HUES6 (cell line): ENCODE measurements at regions not wholly inside any gene's neighbourhood (a gene's known extent, or its start where the extent isn't known, plus 50 kb on each side); places are given as distances from the start of the nearest gene placed in this dataset.
"Not testable (repeated sequence)": the region's sequence is repeated elsewhere in the genome, so short reads cannot be mapped to it uniquely, and the experiment has no call there.

ENCODE experiments used
- H3K27ac ChIP-seq: 2 replicates; pipeline ENCODE4 v1.7.0; 2013; ENCODE audit warnings: low read depth, mild to moderate bottlenecking, low read length, inconsistent platforms
- H3K27me3 ChIP-seq: 2 replicates; pipeline ENCODE4 v1.6.1; 2013; ENCODE audit warnings: low read length; ENCODE audit not compliant: control insufficient read depth, insufficient read depth
- H3K36me3 ChIP-seq: 2 replicates; pipeline ENCODE4 v1.6.1; 2013; ENCODE audit warnings: low read length; ENCODE audit not compliant: control insufficient read depth, insufficient read depth
- H3K4me1 ChIP-seq: 2 replicates; pipeline ENCODE4 v1.6.1; 2013; ENCODE audit warnings: low read length; ENCODE audit not compliant: control insufficient read depth, insufficient read depth
- H3K4me3 ChIP-seq: 2 replicates; pipeline ENCODE4 v1.5.1; 2013; ENCODE audit warnings: low read depth, low read length
- H3K9ac ChIP-seq: one replicate; pipeline ENCODE4 v1.6.1; 2013; ENCODE audit warnings: mild to moderate bottlenecking, low read length
- H3K9me3 ChIP-seq: 2 replicates; pipeline ENCODE4 v1.6.1; 2013; ENCODE audit warnings: low read depth, low read length; ENCODE audit not compliant: control insufficient read depth, insufficient read depth

DNA sequence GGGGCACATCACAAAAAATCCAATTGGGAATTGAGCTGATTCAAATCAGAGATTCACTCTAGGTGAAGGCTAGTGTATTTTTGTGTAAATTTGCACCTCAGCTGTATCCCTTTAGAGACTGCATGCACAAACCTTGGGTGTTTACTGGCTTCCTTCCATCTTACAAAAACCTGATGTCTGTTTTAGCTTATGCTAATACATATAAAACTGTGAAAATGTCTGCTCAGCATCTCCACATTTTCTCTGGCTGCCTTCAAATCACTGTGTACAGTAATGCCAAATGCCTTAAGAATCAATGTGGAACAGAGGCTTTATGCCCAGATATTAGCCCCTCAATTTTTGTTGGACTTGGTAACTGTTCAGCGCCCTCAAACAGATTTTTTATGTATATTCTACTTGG is 675.8 kb upstream of the SLITRK6 start:
- Histone ChIP-seq H3K27me3 (no peaks in the 10 kb centered on the region), H3K27ac (no peak overlapping the region), H3K4me1 (no peaks in the 10 kb centered on the region), H3K9ac (no peak overlapping the region), H3K36me3 (no peaks in the 10 kb centered on the region), H3K4me3 (no peak overlapping the region), H3K9me3 (no peaks in the 10 kb centered on the region)

- H3K27me3 ChIP-seq = no peaks in the 10 kb centered on the region
- no peak overlapping the region for H3K9ac ChIP-seq
- no peaks in the 10 kb centered on the region for H3K36me3 ChIP-seq
- H3K27ac ChIP-seq = no peak overlapping the region
- H3K4me3 ChIP-seq = no peak overlapping the region
- no peaks in the 10 kb centered on the region for H3K4me1 ChIP-seq
- no peaks in the 10 kb centered on the region for H3K9me3 ChIP-seq
Observed at GRCh38 chr13:86476656-86477055, 677.4 kb upstream of the SLITRK6 start.

GRCh38 chr13:86486582-86486981 is 687.4 kb upstream of the SLITRK6 start:
- Histone ChIP-seq H3K9ac (no peak overlapping the region), H3K27me3 (no peaks in the 10 kb centered on the region), H3K27ac (no peak overlapping the region), H3K36me3 (no peaks in the 10 kb centered on the region), H3K4me1 (no peaks in the 10 kb centered on the region), H3K4me3 (no peak overlapping the region), H3K9me3 (no peaks in the 10 kb centered on the region)

GRCh38 chr13:86491121-86491520 is 691.9 kb upstream of the SLITRK6 start:
- Histone ChIP-seq H3K4me3 (no peak overlapping the region), H3K9ac (no peak overlapping the region), H3K36me3 (no peaks in the 10 kb centered on the region), H3K27me3 (no peaks in the 10 kb centered on the region), H3K27ac (no peak overlapping the region), H3K4me1 (no peaks in the 10 kb centered on the region), H3K9me3 (no peaks in the 10 kb centered on the region)

GRCh38 chr13:86501931-86502330 is 702.7 kb upstream of the SLITRK6 start:
- H3K27me3 ChIP-seq, H3K9me3 ChIP-seq, H3K4me1 ChIP-seq, H3K27ac ChIP-seq, H3K9ac ChIP-seq, H3K36me3 ChIP-seq, H3K4me3 ChIP-seq: not testable (repeated sequence)

DNA sequence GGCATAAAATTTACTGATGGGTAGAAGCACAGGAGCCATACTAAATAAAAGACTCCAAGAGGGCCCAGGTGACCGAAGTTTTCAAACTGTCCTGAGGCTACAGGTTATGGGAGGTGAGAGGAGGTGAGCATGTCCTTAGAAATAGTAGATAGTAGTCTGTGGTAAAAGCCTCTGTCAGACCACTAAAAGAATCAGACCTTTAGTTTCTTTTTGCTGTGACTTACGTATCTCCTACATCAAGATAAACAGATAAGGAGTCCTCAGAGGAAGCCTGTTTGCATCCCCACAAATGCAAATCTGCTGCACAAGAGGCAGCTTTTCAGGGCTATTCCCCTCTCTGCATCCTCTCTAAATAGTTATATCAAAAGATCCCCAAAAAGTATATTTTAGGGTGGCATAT is 711.6 kb upstream of the SLITRK6 start:
- Histone ChIP-seq H3K4me3 (no peak overlapping the region), H3K9ac (no peak overlapping the region), H3K27ac (no peak overlapping the region), H3K4me1 (no peaks in the 10 kb centered on the region), H3K36me3 (no peaks in the 10 kb centered on the region), H3K27me3 (no peaks in the 10 kb centered on the region), H3K9me3 (no peaks in the 10 kb centered on the region)

GRCh38 chr13:86541461-86541860 is 742.2 kb upstream of the SLITRK6 start:
- no peak overlapping the region for H3K9ac ChIP-seq
- H3K4me3 ChIP-seq = no peak overlapping the region; the same call in 1 of the 2 replicates
- no peaks in the 10 kb centered on the region for H3K27me3 ChIP-seq
- H3K36me3 ChIP-seq = no peaks in the 10 kb centered on the region
- H3K9me3 ChIP-seq = no peaks in the 10 kb centered on the region
- H3K27ac ChIP-seq = no peak overlapping the region
- no peaks in the 10 kb centered on the region for H3K4me1 ChIP-seq

DNA sequence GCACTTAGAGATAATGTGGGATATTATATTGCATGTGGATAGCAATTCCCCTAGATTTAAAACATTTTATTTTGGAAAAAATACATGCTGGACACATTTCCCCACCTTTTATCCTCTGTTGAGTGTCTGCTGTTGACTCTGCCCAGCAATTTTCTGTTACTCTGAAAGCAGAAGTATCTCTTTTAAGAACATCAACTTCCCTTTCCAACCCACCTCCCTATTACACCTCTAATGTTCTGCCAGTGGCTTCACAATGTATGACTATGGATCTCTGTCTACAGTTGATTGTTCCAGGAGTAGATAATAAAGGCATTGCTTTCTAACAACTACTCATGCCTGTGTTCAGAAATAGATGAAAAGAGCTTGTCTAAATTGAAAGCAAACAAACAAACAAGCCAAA is 754.8 kb upstream of the SLITRK6 start:
- H3K27me3 ChIP-seq = no peaks in the 10 kb centered on the region
- H3K9me3 ChIP-seq = peaks cover 2% of the 10 kb centered on the region; the same call in 1 of the 2 replicates
- H3K4me3 ChIP-seq = no peak overlapping the region
- H3K36me3 ChIP-seq = no peaks in the 10 kb centered on the region
- no peaks in the 10 kb centered on the region for H3K4me1 ChIP-seq
- H3K9ac ChIP-seq = no peak overlapping the region
- H3K27ac ChIP-seq = no peak overlapping the region

DNA sequence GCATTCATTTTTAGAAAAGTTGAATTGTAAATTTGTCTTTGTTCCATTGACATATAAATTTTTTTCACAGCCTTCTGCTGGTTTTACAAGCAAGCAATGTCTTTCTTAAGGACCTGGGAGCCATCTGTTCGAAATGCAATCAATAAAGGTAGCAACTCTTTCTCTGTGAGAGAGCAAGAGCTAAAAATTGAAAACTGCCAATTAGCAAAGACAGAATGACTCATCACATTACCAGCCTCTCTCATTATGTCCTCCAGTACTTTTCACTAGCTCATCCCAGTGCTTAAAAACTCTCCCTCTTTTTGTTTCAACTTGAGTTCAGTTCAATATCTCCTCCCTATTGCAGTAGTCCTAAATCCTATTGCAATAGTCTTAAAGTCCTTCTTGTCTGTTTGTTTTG is 760.7 kb upstream of the SLITRK6 start:
- no peak overlapping the region for H3K9ac ChIP-seq
- no peaks in the 10 kb centered on the region for H3K36me3 ChIP-seq
- H3K27me3 ChIP-seq = no peaks in the 10 kb centered on the region
- peak overlapping the region; percentile 86; the same call in 1 of the 2 replicates for H3K27ac ChIP-seq
- H3K4me1 ChIP-seq = no peaks in the 10 kb centered on the region
- H3K9me3 ChIP-seq = peaks cover 3% of the 10 kb centered on the region; the same call in 1 of the 2 replicates
- no peak overlapping the region for H3K4me3 ChIP-seq

DNA sequence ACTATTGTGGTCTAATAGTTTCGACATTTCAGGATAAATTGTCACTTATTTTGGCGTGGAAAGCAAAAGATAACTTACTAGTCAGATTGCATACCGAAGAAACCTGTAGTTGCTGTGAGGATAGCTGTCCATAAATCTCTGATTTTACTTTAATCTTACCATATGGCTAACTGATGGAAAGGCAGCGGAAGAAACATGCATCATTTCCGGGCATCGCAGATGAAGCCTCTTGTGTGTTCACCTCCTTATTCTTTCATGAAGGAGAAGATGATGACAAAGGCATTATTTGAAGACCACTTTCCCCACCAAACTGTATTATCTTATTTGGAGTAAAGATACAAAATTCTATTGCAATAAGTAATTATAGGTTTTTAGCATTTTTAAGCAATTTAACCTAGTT is 763.6 kb upstream of the SLITRK6 start:
- Histone ChIP-seq H3K9me3 (peaks cover 3% of the 10 kb centered on the region; the same call in 1 of the 2 replicates), H3K36me3 (no peaks in the 10 kb centered on the region), H3K4me1 (no peaks in the 10 kb centered on the region), H3K9ac (no peak overlapping the region), H3K27ac (no peak overlapping the region), H3K27me3 (no peaks in the 10 kb centered on the region), H3K4me3 (no peak overlapping the region)

DNA sequence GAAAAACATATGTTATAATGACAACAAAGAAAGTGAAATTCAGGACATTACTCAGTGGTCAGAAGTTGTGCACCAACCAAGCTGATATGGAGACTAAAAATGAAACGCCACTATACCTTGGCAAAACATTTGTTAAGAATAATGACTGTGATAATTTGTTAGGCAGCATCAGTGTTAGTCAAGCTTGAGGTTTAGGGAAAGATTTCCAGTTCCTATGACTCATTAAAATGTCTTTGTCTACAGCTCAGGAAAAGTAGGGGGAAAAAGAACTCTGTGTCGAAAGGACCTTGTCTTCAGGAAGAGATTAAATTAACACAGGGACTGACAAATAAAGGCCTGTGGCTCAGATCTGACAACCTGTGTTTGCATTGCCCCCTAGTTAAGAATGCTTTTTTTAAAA is 764.1 kb upstream of the SLITRK6 start:
- Histone ChIP-seq H3K36me3 (no peaks in the 10 kb centered on the region), H3K4me3 (no peak overlapping the region), H3K27me3 (no peaks in the 10 kb centered on the region), H3K9me3 (peaks cover 3% of the 10 kb centered on the region; the same call in 1 of the 2 replicates), H3K9ac (no peak overlapping the region), H3K4me1 (no peaks in the 10 kb centered on the region), H3K27ac (no peak overlapping the region)

- H3K27ac ChIP-seq = no peak overlapping the region
- no peak overlapping the region for H3K9ac ChIP-seq
- no peaks in the 10 kb centered on the region for H3K9me3 ChIP-seq
- H3K4me3 ChIP-seq = no peak overlapping the region
- no peaks in the 10 kb centered on the region for H3K27me3 ChIP-seq
- no peaks in the 10 kb centered on the region for H3K36me3 ChIP-seq
- H3K4me1 ChIP-seq = peaks cover 8% of the 10 kb centered on the region
Observed at GRCh38 chr13:86567119-86567518, 767.9 kb upstream of the SLITRK6 start.
